GM12891 (cell line): ENCODE measurements at regions not wholly inside any gene's neighbourhood (a gene's known extent, or its start where the extent isn't known, plus 50 kb on each side); places are given as distances from the start of the nearest gene placed in this dataset.

Source experiments
- POLR2A ChIP-seq: IDR thresholded peaks from 2 replicates; pipeline ENCODE4 v1.6.1; 2011; ENCODE audit warnings: low read depth, low read length, control low read depth
- POLR2AphosphoS5 ChIP-seq: IDR thresholded peaks from 2 replicates; pipeline ENCODE4 v1.6.1; 2011; ENCODE audit warnings: low read depth, low read length, control low read depth

DNA sequence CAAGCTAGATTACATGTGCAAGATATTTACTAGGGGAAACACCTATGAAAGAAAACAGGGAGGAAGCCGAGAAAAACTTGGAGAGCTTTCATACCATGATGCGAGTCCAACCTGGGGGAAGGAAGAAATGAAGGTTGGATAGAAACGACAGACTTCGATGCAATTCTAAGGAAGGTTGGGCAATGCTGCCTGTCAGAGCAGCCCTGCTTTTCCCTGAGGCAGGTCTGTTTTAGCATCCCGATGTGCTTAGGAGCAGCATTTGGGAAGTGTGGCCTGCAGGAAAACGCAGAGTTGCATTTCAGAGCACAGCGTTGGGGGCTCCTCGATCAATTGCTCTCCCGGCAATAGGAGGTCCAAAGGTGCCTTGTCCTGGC is 91.9 kb upstream of the DTNBP1 start:
- no peak for TF ChIP-seq POLR2A
- no peak for TF ChIP-seq POLR2AphosphoS5
